K562 (cell line): ENCODE measurements at regions not wholly inside any gene's neighbourhood (a gene's known extent, or its start where the extent isn't known, plus 50 kb on each side); places are given as distances from the start of the nearest gene placed in this dataset.

Experiments
- ATAC-seq: fragments of 200-7000 bp; cut with Tn5 transposase; 3 replicates; pipeline ENCODE4 v1.9.1; 2020; ENCODE audit warnings: moderate library complexity
- BruUV-seq: library from RNA; stranded (reverse); fragments of 400-500 nt; replicated peaks from 2 replicates; lab custom pipeline; 2021; lab: Mats Ljungman, UMichigan
- CTCF ChIA-PET: fragments of 300-600 bp; formaldehyde crosslinking; extraction: SDS; loops from one replicate; lab custom pipeline; 2021; ENCODE audit warnings: low intra/inter-chr PET ratio; lab: Yijun Ruan, JAX
- POLR2A ChIA-PET: fragments of 300-600, 350-650 bp; sonication (Branson Sonifier 250); formaldehyde crosslinking; extraction: SDS; loops from one replicate; lab custom pipeline; 2021; ENCODE audit warnings: antibody characterized with exemption, inconsistent platforms; lab: Yijun Ruan, JAX
- DNase-seq, 4 experiments: peaks; one replicate each; pipeline versions ENCODE4 v3.0.0 to v3.0.0-alpha.2; 2011 to 2018; ENCODE audit warnings: low spot score in 3 of 4, mixed read lengths in 3 of 4; ENCODE audit errors: extremely low read depth in 1 of 4
- FAIRE-seq: peaks from 2 replicates; lab custom pipeline; 2011; peaks lifted over from hg19 to GRCh38; lab: Jason Lieb, UNC
- H2AFZ ChIP-seq: 2 replicates; pipeline ENCODE4 v1.6.0; 2011; ENCODE audit warnings: low read depth, low read length, control low read depth, inconsistent platforms
- H3K27ac ChIP-seq: fragments of 200-600 bp; 3 replicates; pipeline ENCODE4 v1.8.0; 2011; ENCODE audit warnings: low read depth, mild to moderate bottlenecking, control low read depth, inconsistent platforms, low read length, moderate library complexity, mixed read lengths; ENCODE audit errors: extremely low read depth
- H3K27me3 ChIP-seq, 2 experiments: fragments of 300-600 bp in 1 of 2; 2 replicates in 1 of 2; 3 replicates in 1 of 2; pipeline versions ENCODE4 v1.6.0 to v1.8.0; 2011; ENCODE audit warnings: inconsistent platforms in 2 of 2, low read length in 2 of 2, mild to moderate bottlenecking in 1 of 2, mixed read lengths in 1 of 2, moderate library complexity in 1 of 2; ENCODE audit not compliant: control insufficient read depth in 2 of 2, insufficient read depth in 2 of 2
- H3K36me3 ChIP-seq: fragments of 300-600 bp; 3 replicates; pipeline ENCODE4 v1.8.0; 2011; ENCODE audit warnings: mild to moderate bottlenecking, low read length, inconsistent platforms; ENCODE audit not compliant: control insufficient read depth, insufficient read depth
- H3K4me1 ChIP-seq, 2 experiments: fragments of 200-600 bp in 1 of 2; replicated peaks in 1 of 2; 2 replicates in 1 of 2; 3 replicates in 1 of 2; pipeline versions ENCODE4 v1.5.1 to v1.8.0; 2011; ENCODE audit warnings: inconsistent platforms in 2 of 2, low read length in 2 of 2, mild to moderate bottlenecking in 1 of 2, mixed read lengths in 1 of 2, moderate library complexity in 1 of 2; ENCODE audit not compliant: control insufficient read depth in 2 of 2, insufficient read depth in 2 of 2
- H3K4me2 ChIP-seq: 2 replicates; pipeline ENCODE4 v1.6.1; 2011; ENCODE audit warnings: low read length, control low read depth, inconsistent platforms, mixed read lengths; ENCODE audit not compliant: insufficient read depth
- H3K4me3 ChIP-seq: fragments of 200-600 bp; sonication (generic), shearing (Covaris generic); 2 replicates; pipeline ENCODE4 v1.5.1; 2016; ENCODE audit warnings: control low read depth, inconsistent platforms
- H3K79me2 ChIP-seq: fragments of 200-600 bp; 3 replicates; pipeline ENCODE4 v1.8.0; 2011; ENCODE audit warnings: low read length, inconsistent platforms; ENCODE audit not compliant: control insufficient read depth, insufficient read depth
- H3K9ac ChIP-seq, 2 experiments: 2 replicates each; pipeline versions ENCODE4 v1.6.0 to v1.6.1; 2011; ENCODE audit warnings: low read depth in 2 of 2, low read length in 2 of 2, control low read depth in 1 of 2, inconsistent platforms in 1 of 2, mild to moderate bottlenecking in 1 of 2, mixed read lengths in 1 of 2; ENCODE audit not compliant: insufficient read depth in 1 of 2
- H3K9me1 ChIP-seq: one replicate; pipeline ENCODE4 v1.6.0; 2011; ENCODE audit warnings: inconsistent platforms, mild to moderate bottlenecking, low read length, moderate library complexity; ENCODE audit not compliant: control insufficient read depth, insufficient read depth
- H3K9me3 ChIP-seq: replicated peaks from 2 replicates; pipeline ENCODE4 v1.5.1; 2011; ENCODE audit warnings: low read depth, low read length, inconsistent platforms; ENCODE audit not compliant: control insufficient read depth, insufficient read depth
- H4K20me1 ChIP-seq: replicated peaks from 2 replicates; pipeline ENCODE4 v1.6.1; 2011; ENCODE audit warnings: low read length, inconsistent platforms, mixed read lengths; ENCODE audit not compliant: control insufficient read depth, insufficient read depth
- MEF2A ChIP-seq: IDR thresholded peaks from 2 replicates; pipeline ENCODE4 v1.6.1; 2011; ENCODE audit warnings: low read depth, mild to moderate bottlenecking, low read length, moderate library complexity; ENCODE audit not compliant: control insufficient read depth
- MXI1 ChIP-seq: IDR thresholded peaks from 2 replicates; pipeline ENCODE4 v1.6.1; 2011; ENCODE audit warnings: low read depth, mild to moderate bottlenecking, improper control_type of control experiment, low read length
- RBM25 ChIP-seq: fragments of 200-400 bp; formaldehyde crosslinking; IDR thresholded peaks from 2 replicates; pipeline ENCODE4 v1.6.1; 2018; ENCODE audit warnings: low read length, low read depth, moderate library complexity; ENCODE audit not compliant: severe bottlenecking
- SP2 ChIP-seq: IDR thresholded peaks from 2 replicates; pipeline ENCODE4 v1.6.1; 2011; ENCODE audit warnings: mild to moderate bottlenecking, low read depth, low read length, moderate library complexity; ENCODE audit not compliant: poor library complexity, severe bottlenecking; ENCODE audit errors: extremely low read depth
- TBL1XR1 ChIP-seq, 2 experiments: IDR thresholded peaks; 2 replicates each; pipeline ENCODE4 v1.6.1; 2012; ENCODE audit warnings: improper control_type of control experiment in 2 of 2, low read length in 2 of 2, mild to moderate bottlenecking in 1 of 2
- USF1 ChIP-seq: sonication (generic); formaldehyde crosslinking; IDR thresholded peaks from 2 replicates; pipeline ENCODE4 v1.9.0; 2022; ENCODE audit warnings: mild to moderate bottlenecking, missing genetic modification reagents
- ZNF12 ChIP-seq: sonication (generic); formaldehyde crosslinking; IDR thresholded peaks from 2 replicates; pipeline ENCODE4 v1.4.0; 2020; ENCODE audit warnings: mild to moderate bottlenecking, missing genetic modification reagents
- ZNF133 ChIP-seq: fragments of 250-450 bp; sonication (Bioruptor Pico); IDR thresholded peaks from 2 replicates; pipeline ENCODE4 v1.4.0; 2020; ENCODE audit warnings: mild to moderate bottlenecking
- ZNF408 ChIP-seq: fragments of 250-450 bp; sonication (Bioruptor Pico); IDR thresholded peaks from 2 replicates; pipeline ENCODE4 v1.4.0; 2020; ENCODE audit warnings: low read depth, mild to moderate bottlenecking, moderate library complexity
- WGBS: fragments of 100-300 bp; shearing (Covaris generic); methylation state at CpG from one replicate; pipeline ENCODE4 v1.1.6; 2016; ENCODE audit warnings: low coverage, mixed read lengths; ENCODE audit not compliant: insufficient coverage; ENCODE audit errors: missing lambda C conversion rate; 5-methylcytosine and 5-hydroxymethylcytosine counted together
- in situ Hi-C: fragments of 300-500 bp; cut with MboI; formaldehyde crosslinking; loops from 4 replicates; pipeline ENCODE4 v1.15.0; 2018; ENCODE audit warnings: inconsistent platforms, mixed read lengths
- intact Hi-C: fragments of 100-400 bp; cut with micrococcal nuclease; formaldehyde crosslinking; loops from 2 replicates; pipeline ENCODE4 v1.14.2; 2022
- TF ChIP-seq, protein P1 (sequence below): fragments of 450-650 bp; formaldehyde crosslinking; IDR thresholded peaks from 2 replicates; pipeline ENCODE4 v1.4.0; 2022; ENCODE audit warnings: mild to moderate bottlenecking, moderate library complexity
- TF ChIP-seq, protein P2 (sequence below): fragments of 250-450 bp; sonication (Bioruptor Pico); IDR thresholded peaks from 2 replicates; pipeline ENCODE4 v1.8.0; 2021; ENCODE audit warnings: mild to moderate bottlenecking, moderate library complexity
- TF ChIP-seq, protein P3 (sequence below): fragments of 450-650 bp; IDR thresholded peaks from 2 replicates; pipeline ENCODE4 v1.6.1; 2018; ENCODE audit warnings: mild to moderate bottlenecking, low read depth; ENCODE audit not compliant: partially characterized antibody

DNA sequence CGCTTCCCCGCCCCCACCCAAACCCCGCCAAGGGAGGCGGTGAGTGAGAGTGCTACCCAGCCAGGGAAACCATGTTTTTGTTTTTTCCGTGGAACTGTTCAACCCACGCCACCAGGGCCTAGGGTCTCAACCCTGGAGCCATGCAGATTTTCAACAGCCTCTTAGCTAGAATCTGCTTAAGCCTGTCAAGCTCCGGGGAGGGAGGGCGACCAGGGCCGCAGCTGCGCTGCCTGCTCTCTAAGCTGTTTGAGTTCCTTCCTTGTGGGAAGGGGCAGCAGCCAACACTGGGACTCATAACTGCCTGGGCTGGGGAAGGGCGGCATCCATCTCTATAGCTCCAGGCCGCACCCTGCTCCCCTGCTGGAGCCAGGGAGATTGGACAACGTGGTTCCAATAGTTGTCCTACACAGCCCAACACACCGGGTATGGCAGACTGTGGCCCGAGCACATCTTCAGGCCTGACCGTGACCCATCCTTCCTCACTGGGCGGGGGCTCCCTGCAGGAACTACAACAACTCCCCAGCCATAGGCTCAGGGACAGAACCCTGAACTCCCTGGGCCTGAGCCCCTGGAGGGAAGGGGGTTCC lies 1065.7 kb upstream of the MANEA start:
- in situ Hi-C loops, result no loop called here
- H2AFZ ChIP-seq, result no peak overlapping the region
- CTCF ChIA-PET, result no interaction called here
- no peak overlapping the region for H3K4me2 ChIP-seq
- POLR2A ChIA-PET, result no interaction called here
- BruUV-seq, result no TSS peak
- no peaks in the 10 kb centered on the region for H3K9me1 ChIP-seq
- ATAC-seq, result no peak
- H3K4me1 ChIP-seq, result no peaks in the 10 kb centered on the region
- TF ChIP-seq, protein P1, sequence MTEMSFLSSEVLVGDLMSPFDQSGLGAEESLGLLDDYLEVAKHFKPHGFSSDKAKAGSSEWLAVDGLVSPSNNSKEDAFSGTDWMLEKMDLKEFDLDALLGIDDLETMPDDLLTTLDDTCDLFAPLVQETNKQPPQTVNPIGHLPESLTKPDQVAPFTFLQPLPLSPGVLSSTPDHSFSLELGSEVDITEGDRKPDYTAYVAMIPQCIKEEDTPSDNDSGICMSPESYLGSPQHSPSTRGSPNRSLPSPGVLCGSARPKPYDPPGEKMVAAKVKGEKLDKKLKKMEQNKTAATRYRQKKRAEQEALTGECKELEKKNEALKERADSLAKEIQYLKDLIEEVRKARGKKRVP (CRISPR knock-in tag), result no peak
- TF ChIP-seq, protein P2, sequence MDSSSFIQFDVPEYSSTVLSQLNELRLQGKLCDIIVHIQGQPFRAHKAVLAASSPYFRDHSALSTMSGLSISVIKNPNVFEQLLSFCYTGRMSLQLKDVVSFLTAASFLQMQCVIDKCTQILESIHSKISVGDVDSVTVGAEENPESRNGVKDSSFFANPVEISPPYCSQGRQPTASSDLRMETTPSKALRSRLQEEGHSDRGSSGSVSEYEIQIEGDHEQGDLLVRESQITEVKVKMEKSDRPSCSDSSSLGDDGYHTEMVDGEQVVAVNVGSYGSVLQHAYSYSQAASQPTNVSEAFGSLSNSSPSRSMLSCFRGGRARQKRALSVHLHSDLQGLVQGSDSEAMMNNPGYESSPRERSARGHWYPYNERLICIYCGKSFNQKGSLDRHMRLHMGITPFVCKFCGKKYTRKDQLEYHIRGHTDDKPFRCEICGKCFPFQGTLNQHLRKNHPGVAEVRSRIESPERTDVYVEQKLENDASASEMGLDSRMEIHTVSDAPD, result no peak
- TF ChIP-seq MEF2A (no peak), ZNF12 (CRISPR knock-in tag) (no peak), SP2 (no peak), USF1 (CRISPR knock-in tag) (no peak), ZNF408 (CRISPR knock-in tag) (no peak), TBL1XR1 (IDR thresholded peaks at IDR 0.05; ENCODE audit: low read length in 2 of 2) (no peak), RBM25 (no peak), MXI1 (no peak), ZNF133 (CRISPR knock-in tag) (no peak)
- TF ChIP-seq, protein P3, sequence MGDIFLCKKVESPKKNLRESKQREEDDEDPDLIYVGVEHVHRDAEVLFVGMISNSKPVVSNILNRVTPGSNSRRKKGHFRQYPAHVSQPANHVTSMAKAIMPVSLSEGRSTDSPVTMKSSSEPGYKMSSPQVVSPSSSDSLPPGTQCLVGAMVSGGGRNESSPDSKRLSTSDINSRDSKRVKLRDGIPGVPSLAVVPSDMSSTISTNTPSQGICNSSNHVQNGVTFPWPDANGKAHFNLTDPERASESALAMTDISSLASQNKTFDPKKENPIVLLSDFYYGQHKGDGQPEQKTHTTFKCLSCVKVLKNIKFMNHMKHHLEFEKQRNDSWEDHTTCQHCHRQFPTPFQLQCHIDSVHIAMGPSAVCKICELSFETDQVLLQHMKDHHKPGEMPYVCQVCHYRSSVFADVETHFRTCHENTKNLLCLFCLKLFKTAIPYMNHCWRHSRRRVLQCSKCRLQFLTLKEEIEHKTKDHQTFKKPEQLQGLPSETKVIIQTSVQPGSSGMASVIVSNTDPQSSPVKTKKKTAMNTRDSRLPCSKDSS, result no peak
- H3K9me3 ChIP-seq, result no peaks in the 10 kb centered on the region; the same call in 1 of the 2 replicates
- WGBS, result 0% methylated on average over 7 of the region's 17 CpGs
- no peak for DNase-seq
- no peaks in the 10 kb centered on the region for H4K20me1 ChIP-seq
- H3K9ac ChIP-seq, result no peak overlapping the region
- no peaks in the 10 kb centered on the region for H3K27me3 ChIP-seq
- FAIRE-seq, result no peak
- H3K79me2 ChIP-seq, result no peaks in the 10 kb centered on the region
- intact Hi-C loops, result no loop called here
- no peak overlapping the region for H3K27ac ChIP-seq
- no peaks in the 10 kb centered on the region for H3K36me3 ChIP-seq
- H3K4me3 ChIP-seq, result no peak overlapping the region
